Heart left ventricle (tissue), 13 donors: ENCODE measurements at regions not wholly inside any gene's neighbourhood (a gene's known extent, or its start where the extent isn't known, plus 50 kb on each side); places are given as distances from the start of the nearest gene placed in this dataset.

ENCODE experiments used
- POLR2A ChIP-seq, 2 donors: fragments of 450-650 bp; IDR thresholded peaks; one replicate each; pipeline ENCODE4 v1.6.1; 2017; ENCODE audit warnings: antibody characterized with exemption in 2 of 2, mild to moderate bottlenecking in 2 of 2, moderate library complexity in 2 of 2
- TF ChIP-seq, protein P1 (sequence below), 12 donors: fragments of 200-600 bp; sonication (generic) in 4 of 12; IDR thresholded peaks; one replicate each; pipeline versions ENCODE4 v1.5.0 to v1.8.0; 2018 to 2022; ENCODE audit warnings: antibody characterized with exemption in 12 of 12, mild to moderate bottlenecking in 5 of 12
- donor health status: ischemic (EF 13 %, LVEDD 7.1; RV severe dilation, severe dysfunction).
- donor health status: DM: no; HTN: yes; CAD: no.
- donor health status: DM: no; HTN: no; CAD: no.
- donor health status: ischemic (EF 25% LVEDD 6.9; RV normal size, moderate dysfunction).
- donor health status: ischemic (EF 25% LVEDD 5.7; RV mildly dilated, moderate dysfunction).
- donor health status: ischemic (EF 35%, LVEDD 5.7; RV mildly dilated, moderate dysfunction).
- donor health status: nonischemic (EF 11% LVEDD 7.7; RV severe dilation, severe dysfunction).
- donor health status: DM: yes; HTN: yes; CAD: no.
- donor health status: PGD.
- donor health status: ischemic (EF 29% LVEDD 5.4; RV normal size, mild dysfunction).
- donor health status: nonischemic (EF 23%, LVEDD 6.1; RV moderate dilation, normal function).

DNA sequence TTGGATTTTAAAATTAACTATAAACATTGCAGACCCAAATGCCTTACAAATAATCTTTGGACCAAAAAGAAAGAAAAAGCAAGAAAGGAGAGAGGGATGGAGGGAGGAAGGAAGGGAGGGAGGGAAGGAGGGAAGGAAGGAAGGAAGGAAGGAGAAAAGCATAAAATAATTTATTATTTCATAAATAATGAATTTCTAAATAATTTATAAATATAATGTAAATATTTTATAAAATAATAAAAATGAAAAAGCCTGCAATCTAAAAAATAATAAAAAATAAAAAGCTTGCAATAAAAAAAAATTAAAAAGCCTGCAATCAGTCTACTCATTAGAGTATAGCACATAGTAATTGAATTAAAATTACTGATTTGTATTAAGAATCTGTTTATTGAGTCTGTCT lies 614.3 kb downstream of the ISL1 start:
- TF ChIP-seq, protein P1, sequence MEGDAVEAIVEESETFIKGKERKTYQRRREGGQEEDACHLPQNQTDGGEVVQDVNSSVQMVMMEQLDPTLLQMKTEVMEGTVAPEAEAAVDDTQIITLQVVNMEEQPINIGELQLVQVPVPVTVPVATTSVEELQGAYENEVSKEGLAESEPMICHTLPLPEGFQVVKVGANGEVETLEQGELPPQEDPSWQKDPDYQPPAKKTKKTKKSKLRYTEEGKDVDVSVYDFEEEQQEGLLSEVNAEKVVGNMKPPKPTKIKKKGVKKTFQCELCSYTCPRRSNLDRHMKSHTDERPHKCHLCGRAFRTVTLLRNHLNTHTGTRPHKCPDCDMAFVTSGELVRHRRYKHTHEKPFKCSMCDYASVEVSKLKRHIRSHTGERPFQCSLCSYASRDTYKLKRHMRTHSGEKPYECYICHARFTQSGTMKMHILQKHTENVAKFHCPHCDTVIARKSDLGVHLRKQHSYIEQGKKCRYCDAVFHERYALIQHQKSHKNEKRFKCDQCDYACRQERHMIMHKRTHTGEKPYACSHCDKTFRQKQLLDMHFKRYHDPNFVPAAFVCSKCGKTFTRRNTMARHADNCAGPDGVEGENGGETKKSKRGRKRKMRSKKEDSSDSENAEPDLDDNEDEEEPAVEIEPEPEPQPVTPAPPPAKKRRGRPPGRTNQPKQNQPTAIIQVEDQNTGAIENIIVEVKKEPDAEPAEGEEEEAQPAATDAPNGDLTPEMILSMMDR (IDR thresholded peaks at IDR 0.05): no peak
- TF ChIP-seq POLR2A (IDR thresholded peaks at IDR 0.05): no peak
